Skeletal muscle tissue (tissue), 3 donors: ENCODE measurements at regions not wholly inside any gene's neighbourhood (a gene's known extent, or its start where the extent isn't known, plus 50 kb on each side); places are given as distances from the start of the nearest gene placed in this dataset.

Experiments used
- H3K27ac ChIP-seq: one replicate; pipeline ENCODE4 v1.7.0; 2013; ENCODE audit warnings: mild to moderate bottlenecking, low read depth, low read length, inconsistent platforms
- H3K27me3 ChIP-seq, 3 donors: one replicate each; pipeline ENCODE4 v1.7.0; 2013; ENCODE audit warnings: low read length in 3 of 3; ENCODE audit not compliant: control insufficient read depth in 3 of 3, insufficient read depth in 3 of 3
- H3K36me3 ChIP-seq, 3 donors: one replicate each; pipeline ENCODE4 v1.7.0; 2013; ENCODE audit warnings: low read length in 3 of 3; ENCODE audit not compliant: control insufficient read depth in 3 of 3, insufficient read depth in 3 of 3
- H3K4me1 ChIP-seq, 3 donors: one replicate each; pipeline ENCODE4 v1.7.0; 2013; ENCODE audit warnings: low read length in 3 of 3, mild to moderate bottlenecking in 3 of 3; ENCODE audit not compliant: control insufficient read depth in 3 of 3, insufficient read depth in 3 of 3
- H3K4me3 ChIP-seq, 3 donors: one replicate each; pipeline ENCODE4 v1.7.0; 2013; ENCODE audit warnings: low read length in 3 of 3
- H3K9ac ChIP-seq, 3 donors: one replicate each; pipeline ENCODE4 v1.7.0; 2013; ENCODE audit warnings: low read length in 3 of 3, mild to moderate bottlenecking in 3 of 3, moderate library complexity in 2 of 3, low read depth in 1 of 3
- H3K9me3 ChIP-seq, 3 donors: one replicate each; pipeline ENCODE4 v1.7.0; 2013; ENCODE audit warnings: low read length in 3 of 3; ENCODE audit not compliant: control insufficient read depth in 3 of 3
- donor health status: Osteomylitis.

GRCh38 chrX:138775517-138775916, 64.0 kb upstream of the FGF13 start:
- no peak overlapping the region for H3K27ac ChIP-seq
- no peaks in the 10 kb centered on the region for H3K36me3 ChIP-seq
- H3K27me3 ChIP-seq, result no peaks in the 10 kb centered on the region
- H3K9ac ChIP-seq, result no peak overlapping the region
- no peaks in the 10 kb centered on the region for H3K9me3 ChIP-seq
- no peaks in the 10 kb centered on the region for H3K4me1 ChIP-seq
- H3K4me3 ChIP-seq, result no peak overlapping the region

DNA sequence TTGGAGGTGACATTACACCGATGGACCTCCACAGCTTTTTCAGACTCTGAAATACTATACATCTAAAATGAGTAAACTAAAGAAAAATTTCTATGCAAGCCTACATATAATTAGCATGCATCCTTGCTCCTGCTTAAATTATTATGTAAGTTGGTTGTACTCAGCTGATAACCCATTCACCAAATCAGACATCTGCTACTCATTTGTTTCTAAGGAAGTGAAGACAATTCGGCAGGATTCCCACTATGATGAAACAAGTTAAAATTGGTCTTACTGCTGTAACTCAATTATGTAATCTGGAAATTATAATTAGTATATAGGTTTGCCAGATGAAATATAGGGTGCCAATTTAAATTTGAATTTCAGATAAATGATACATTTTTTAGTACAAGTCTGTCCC, 59.5 kb upstream of the FGF13 start:
- Histone ChIP-seq H3K36me3 (no peaks in the 10 kb centered on the region), H3K27me3 (no peaks in the 10 kb centered on the region), H3K9ac (no peak overlapping the region), H3K4me1 (no peaks in the 10 kb centered on the region), H3K27ac (no peak overlapping the region), H3K9me3 (no peaks in the 10 kb centered on the region), H3K4me3 (no peak overlapping the region)

GRCh38 chrX:138769918-138770317, 58.4 kb upstream of the FGF13 start:
- no peaks in the 10 kb centered on the region for H3K4me1 ChIP-seq
- no peak overlapping the region for H3K9ac ChIP-seq
- H3K27ac ChIP-seq, result no peak overlapping the region
- no peak overlapping the region for H3K4me3 ChIP-seq
- no peaks in the 10 kb centered on the region for H3K9me3 ChIP-seq
- H3K36me3 ChIP-seq, result no peaks in the 10 kb centered on the region
- no peaks in the 10 kb centered on the region for H3K27me3 ChIP-seq

DNA sequence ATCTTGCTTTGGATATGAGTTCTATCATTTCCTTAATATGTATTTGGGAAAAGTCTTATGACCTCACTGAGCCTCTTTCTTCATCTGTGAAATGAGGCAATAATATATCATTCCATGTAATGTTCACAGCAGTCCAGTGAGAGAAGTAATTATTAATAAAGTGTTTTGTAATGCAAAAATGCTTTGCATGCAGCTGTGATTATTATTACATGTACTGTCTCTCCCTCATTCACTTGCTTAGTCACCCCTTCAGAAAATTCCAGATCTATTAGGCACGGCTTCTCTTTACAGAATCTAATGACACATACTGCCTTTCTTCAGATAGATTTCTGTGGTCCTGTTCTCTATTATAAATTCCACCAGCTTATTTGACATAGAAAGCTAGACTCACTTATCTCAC, 53.5 kb upstream of the FGF13 start:
- no peaks in the 10 kb centered on the region for H3K9me3 ChIP-seq
- H3K27me3 ChIP-seq, result no peaks in the 10 kb centered on the region
- no peak overlapping the region for H3K9ac ChIP-seq
- no peak overlapping the region for H3K27ac ChIP-seq
- no peaks in the 10 kb centered on the region for H3K36me3 ChIP-seq
- peaks cover 0 to 6% (median 5%) of the 10 kb centered on the region in 3 donors for H3K4me1 ChIP-seq
- H3K4me3 ChIP-seq, result no peak overlapping the region

- no peaks in the 10 kb centered on the region for H3K36me3 ChIP-seq
- H3K9ac ChIP-seq, result no peak overlapping the region
- H3K27me3 ChIP-seq, result no peaks in the 10 kb centered on the region
- H3K4me3 ChIP-seq, result no peak overlapping the region
- H3K9me3 ChIP-seq, result no peaks in the 10 kb centered on the region
- H3K27ac ChIP-seq, result no peak overlapping the region
- H3K4me1 ChIP-seq, result peaks cover 2 to 14% (median 14%) of the 10 kb centered on the region in 3 donors
Measured at GRCh38 chrX:138763761-138764160, 52.2 kb upstream of the FGF13 start.

DNA sequence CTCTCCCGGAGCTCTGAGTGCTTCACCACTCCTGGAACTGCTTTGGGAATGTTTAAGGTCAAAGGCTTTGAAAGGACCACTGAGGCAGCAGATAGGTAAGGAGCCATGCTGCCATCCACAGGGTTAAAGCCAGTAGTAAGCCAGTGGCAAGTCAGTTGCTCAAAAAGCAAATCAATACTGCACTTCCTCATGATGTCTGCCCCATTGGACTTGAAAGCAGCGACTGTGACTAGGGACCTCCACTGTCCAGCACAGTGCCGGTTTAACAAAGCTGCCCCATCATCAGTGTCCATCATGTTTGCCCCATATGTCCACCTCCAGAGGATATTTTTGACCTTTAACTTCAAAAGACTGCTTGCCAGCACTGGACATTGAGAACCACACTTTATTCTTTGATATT, 49.9 kb upstream of the FGF13 start:
- Histone ChIP-seq H3K9ac (no peak overlapping the region), H3K36me3 (no peaks in the 10 kb centered on the region), H3K4me3 (no peak overlapping the region)

More for the DNA sequence above, 49.9 kb upstream of the FGF13 start:
- Histone ChIP-seq H3K4me1 (peaks cover 2 to 19% (median 17%) of the 10 kb centered on the region in 3 donors), H3K9me3 (no peaks in the 10 kb centered on the region), H3K27ac (no peak overlapping the region), H3K27me3 (peaks cover 0 to 7% (median 0%) of the 10 kb centered on the region in 3 donors)
